SK-N-SH (cell line): ENCODE measurements at regions not wholly inside any gene's neighbourhood (a gene's known extent, or its start where the extent isn't known, plus 50 kb on each side); places are given as distances from the start of the nearest gene placed in this dataset.

Experiments
- CTCF ChIA-PET: fragments of 300-600, 350-600 bp; formaldehyde crosslinking; extraction: SDS; loops from one replicate; lab custom pipeline; 2021; lab: Yijun Ruan, JAX
- POLR2A ChIA-PET: fragments of 350-600 bp; sonication (Branson Sonifier 250); formaldehyde crosslinking; extraction: SDS; loops from one replicate; lab custom pipeline; 2020; ENCODE audit warnings: antibody characterized with exemption, inconsistent platforms; lab: Yijun Ruan, JAX
- DNase-seq: peaks from one replicate; pipeline ENCODE4 v3.0.0; 2012
- H2AFZ ChIP-seq: fragments of 200-600 bp; sonication (generic); 2 replicates; pipeline ENCODE4 v1.8.1; 2016; ENCODE audit warnings: antibody characterized with exemption, mild to moderate bottlenecking, low read depth
- H3F3A ChIP-seq: fragments of 200-600 bp; sonication (generic); replicated peaks from 2 replicates; pipeline ENCODE3; 2016; ENCODE audit warnings: antibody characterized with exemption, mild to moderate bottlenecking; ENCODE audit not compliant: insufficient read depth
- H3K27ac ChIP-seq, 2 experiments: fragments of 200-500 bp in 1 of 2; fragments of 200-600 bp in 1 of 2; sonication (Bioruptor generic) in 1 of 2; sonication (generic), shearing (Covaris generic) in 1 of 2; 2 replicates each; pipeline versions ENCODE4 v1.5.1 to v1.6.1; 2014 to 2016; ENCODE audit warnings: low read depth in 2 of 2, inconsistent platforms in 1 of 2, low read length in 1 of 2, mild to moderate bottlenecking in 1 of 2, mixed read lengths in 1 of 2
- H3K27me3 ChIP-seq: fragments of 200-600 bp; sonication (generic), shearing (Covaris generic); 2 replicates; pipeline ENCODE4 v1.6.1; 2016; ENCODE audit warnings: mixed run types; ENCODE audit not compliant: insufficient read depth
- H3K36me3 ChIP-seq, 2 experiments: fragments of 200-500 bp in 1 of 2; fragments of 200-600 bp in 1 of 2; sonication (Bioruptor generic) in 1 of 2; sonication (generic) in 1 of 2; replicated peaks in 1 of 2; 2 replicates each; pipeline versions ENCODE3 to v1.5.1; 2014 to 2016; ENCODE audit warnings: low read length in 1 of 2, mild to moderate bottlenecking in 1 of 2; ENCODE audit not compliant: insufficient read depth in 2 of 2, control insufficient read depth in 1 of 2
- H3K4me1 ChIP-seq, 2 experiments: fragments of 200-500 bp in 1 of 2; fragments of 200-600 bp in 1 of 2; sonication (Bioruptor generic) in 1 of 2; sonication (generic), shearing (Covaris generic) in 1 of 2; 2 replicates each; pipeline versions ENCODE4 v1.5.1 to v1.6.1; 2014 to 2016; ENCODE audit warnings: low read depth in 1 of 2, low read length in 1 of 2, mixed run types in 1 of 2; ENCODE audit not compliant: insufficient read depth in 2 of 2, control insufficient read depth in 1 of 2
- H3K4me2 ChIP-seq: fragments of 200-600 bp; sonication (generic), shearing (Covaris generic); 2 replicates; pipeline ENCODE4 v1.6.1; 2017; ENCODE audit warnings: mixed run types
- H3K4me3 ChIP-seq, 2 experiments: fragments of 200-500 bp in 1 of 2; fragments of 200-600 bp in 1 of 2; sonication (Bioruptor generic) in 1 of 2; sonication (generic), shearing (Covaris generic) in 1 of 2; 2 replicates each; pipeline versions ENCODE4 v1.5.1 to v1.8.1; 2014 to 2016; ENCODE audit warnings: low read depth in 2 of 2, inconsistent platforms in 1 of 2, low read length in 1 of 2, mild to moderate bottlenecking in 1 of 2, mixed read lengths in 1 of 2, moderate library complexity in 1 of 2
- H3K79me2 ChIP-seq: fragments of 200-600 bp; sonication (generic); 2 replicates; pipeline ENCODE4 v1.8.1; 2017; ENCODE audit warnings: mild to moderate bottlenecking; ENCODE audit not compliant: insufficient read depth
- H3K9ac ChIP-seq: fragments of 200-600 bp; sonication (generic); 2 replicates; pipeline ENCODE4 v1.6.1; 2017; ENCODE audit warnings: mixed run types
- H3K9me2 ChIP-seq: fragments of 200-600 bp; sonication (generic); 2 replicates; pipeline ENCODE4 v1.6.1; 2017; ENCODE audit warnings: mixed run types
- H3K9me3 ChIP-seq: fragments of 200-600 bp; sonication (generic); 2 replicates; pipeline ENCODE4 v1.6.1; 2017; ENCODE audit warnings: mixed run types, mild to moderate bottlenecking, moderate library complexity
- H4K20me1 ChIP-seq: fragments of 200-600 bp; sonication (generic); 2 replicates; pipeline ENCODE4 v1.6.1; 2017; ENCODE audit warnings: mild to moderate bottlenecking, mixed run types; ENCODE audit not compliant: insufficient read depth
- CHD2 ChIP-seq: fragments of 150-350 bp; IDR thresholded peaks from 2 replicates; pipeline ENCODE4 v1.6.1; 2018; ENCODE audit warnings: low read length; ENCODE audit not compliant: partially characterized antibody
- CTCF ChIP-seq: fragments of 200-600 bp; sonication (generic); IDR thresholded peaks from 2 replicates; pipeline ENCODE4 v1.6.1; 2017; ENCODE audit warnings: antibody characterized with exemption, mild to moderate bottlenecking, moderate library complexity
- JUND ChIP-seq: IDR thresholded peaks from 2 replicates; pipeline ENCODE4 v1.4.0; 2012
- MAX ChIP-seq: IDR thresholded peaks from 2 replicates; pipeline ENCODE4 v1.4.0; 2012; ENCODE audit warnings: low read depth
- RCOR1 ChIP-seq: fragments of 150-350 bp; IDR thresholded peaks from 2 replicates; pipeline ENCODE4 v1.6.1; 2017; ENCODE audit warnings: antibody characterized with exemption, low read length
- REST ChIP-seq: IDR thresholded peaks from 2 replicates; pipeline ENCODE4 v1.6.1; 2012; ENCODE audit warnings: mild to moderate bottlenecking, low read depth, low read length, moderate library complexity
- TCF12 ChIP-seq: IDR thresholded peaks from 2 replicates; pipeline ENCODE4 v1.4.0; 2012
- USF2 ChIP-seq: fragments of 150-350 bp; IDR thresholded peaks from 2 replicates; pipeline ENCODE4 v1.6.1; 2017; ENCODE audit warnings: antibody characterized with exemption, low read length, low read depth, borderline replicate concordance
- WGBS: methylation state at CpG from one replicate; pipeline ENCODE4 v1.1.6; 2017; ENCODE audit warnings: low lambda C conversion rate; 5-methylcytosine and 5-hydroxymethylcytosine counted together

- TF ChIP-seq REST, result no peak
These were observed 58.0 kb upstream of the SLC25A26 start (continued) for GRCh38 chr3:66162766-66163165.

GRCh38 chr3:66158933-66159683 is 61.7 kb upstream of the SLC25A26 start:
- ChIA-PET CTCF (no interaction called here), POLR2A (no interaction called here)
- Histone ChIP-seq H4K20me1 (no peaks in the 10 kb centered on the region), H3K36me3 (no peaks in the 10 kb centered on the region), H3K9me2 (no peaks in the 10 kb centered on the region), H3K4me3 (no peak overlapping the region), H3K9ac (no peak overlapping the region), H3K4me1 (peaks cover 0 to under 1% of the 10 kb centered on the region in 2 experiments; a peak in 1 of 4 replicates), H3F3A (no peaks in the 10 kb centered on the region), H3K4me2 (no peak overlapping the region), H3K79me2 (no peaks in the 10 kb centered on the region), H2AFZ (no peak overlapping the region), H3K27me3 (no peaks in the 10 kb centered on the region), H3K9me3 (no peaks in the 10 kb centered on the region), H3K27ac (no peak overlapping the region)
- TF ChIP-seq JUND (no peak), RCOR1 (no peak), MAX (no peak), TCF12 (no peak), CTCF (no peak), CHD2 (no peak), USF2 (no peak)
- 79% methylated on average over 3 of the region's 5 CpGs for WGBS
- DNase-seq, result no peak
